ENCODE measurements at regions not wholly inside any gene's neighbourhood (a gene's known extent, or its start where the extent isn't known, plus 50 kb on each side); places are given as distances from the start of the nearest gene placed in this dataset.

DNA sequence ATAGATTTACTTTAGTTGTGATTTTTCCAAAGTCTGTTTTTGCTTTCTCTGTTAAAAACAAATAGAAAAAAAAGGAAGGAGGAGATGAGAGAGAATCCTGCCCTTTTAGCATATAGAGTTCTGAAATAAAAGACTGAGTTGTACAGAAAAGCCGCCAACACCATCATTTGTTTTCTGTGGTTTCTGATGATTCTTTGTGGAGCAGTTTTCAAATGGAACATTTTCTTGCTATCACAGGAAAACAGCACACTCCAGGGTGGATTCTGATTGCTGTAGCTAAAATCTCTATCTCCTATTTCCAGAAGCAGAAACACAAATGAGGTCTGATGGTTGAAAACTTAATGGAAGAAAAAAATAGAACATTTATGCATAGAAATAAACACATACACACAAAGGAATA lies 144.6 kb upstream of the L3MBTL4 start:
- TF ChIP-seq, protein P1, sequence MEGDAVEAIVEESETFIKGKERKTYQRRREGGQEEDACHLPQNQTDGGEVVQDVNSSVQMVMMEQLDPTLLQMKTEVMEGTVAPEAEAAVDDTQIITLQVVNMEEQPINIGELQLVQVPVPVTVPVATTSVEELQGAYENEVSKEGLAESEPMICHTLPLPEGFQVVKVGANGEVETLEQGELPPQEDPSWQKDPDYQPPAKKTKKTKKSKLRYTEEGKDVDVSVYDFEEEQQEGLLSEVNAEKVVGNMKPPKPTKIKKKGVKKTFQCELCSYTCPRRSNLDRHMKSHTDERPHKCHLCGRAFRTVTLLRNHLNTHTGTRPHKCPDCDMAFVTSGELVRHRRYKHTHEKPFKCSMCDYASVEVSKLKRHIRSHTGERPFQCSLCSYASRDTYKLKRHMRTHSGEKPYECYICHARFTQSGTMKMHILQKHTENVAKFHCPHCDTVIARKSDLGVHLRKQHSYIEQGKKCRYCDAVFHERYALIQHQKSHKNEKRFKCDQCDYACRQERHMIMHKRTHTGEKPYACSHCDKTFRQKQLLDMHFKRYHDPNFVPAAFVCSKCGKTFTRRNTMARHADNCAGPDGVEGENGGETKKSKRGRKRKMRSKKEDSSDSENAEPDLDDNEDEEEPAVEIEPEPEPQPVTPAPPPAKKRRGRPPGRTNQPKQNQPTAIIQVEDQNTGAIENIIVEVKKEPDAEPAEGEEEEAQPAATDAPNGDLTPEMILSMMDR (IDR thresholded peaks at IDR 0.05 in 4 of 5, conservative IDR thresholded peaks at IDR 0.05 in 1 of 5): no peak
- no peak for TF ChIP-seq POLR2A (IDR thresholded peaks at IDR 0.05)

All from gastrocnemius medialis (tissue), 4 donors.